Naive thymus-derived CD4-positive, alpha-beta T cell (primary cell): ENCODE measurements at regions not wholly inside any gene's neighbourhood (a gene's known extent, or its start where the extent isn't known, plus 50 kb on each side); places are given as distances from the start of the nearest gene placed in this dataset.
A peak's percentile ranks its signal among the peaks of the same experiment; 100 is the strongest.

Experiments
- ATAC-seq: fragments of 150-1000 bp; cut with Tn5 transposase; 2 replicates; pipeline ENCODE4 v1.10.0; 2021; ENCODE audit warnings: mild to moderate bottlenecking, moderate library complexity
- CTCF ChIA-PET: fragments of 350-600 bp; sonication (Branson Sonifier 250); formaldehyde crosslinking; loops from one replicate; lab custom pipeline; 2021; ENCODE audit warnings: antibody characterized with exemption; lab: Charles Lee
- POLR2A ChIA-PET: fragments of 350-600 bp; sonication (Branson Sonifier 250); formaldehyde crosslinking; loops from one replicate; lab custom pipeline; 2021; ENCODE audit warnings: antibody characterized with exemption, inconsistent platforms; lab: Charles Lee
- DNase-seq, 9 donors: peaks; one replicate each; pipeline versions ENCODE4 v3.0.0 to v3.0.0-alpha.2; 2020 to 2022; ENCODE audit warnings: mixed read lengths in 1 of 9
- H3K27ac ChIP-seq: one replicate; pipeline ENCODE4 v1.7.0; 2013; ENCODE audit warnings: mild to moderate bottlenecking, low read depth, low read length, moderate library complexity
- H3K27me3 ChIP-seq, 2 donors: one replicate each; pipeline ENCODE4 v1.7.0; 2013; ENCODE audit warnings: low read length in 2 of 2, mild to moderate bottlenecking in 2 of 2, moderate library complexity in 2 of 2; ENCODE audit not compliant: control insufficient read depth in 2 of 2, insufficient read depth in 2 of 2
- H3K36me3 ChIP-seq, 3 experiments: 1 replicate in 2 of 3; 2 replicates in 1 of 3; pipeline ENCODE4 v1.7.0; 2013; ENCODE audit warnings: low read length in 3 of 3, mild to moderate bottlenecking in 3 of 3, moderate library complexity in 1 of 3; ENCODE audit not compliant: insufficient read depth in 3 of 3, control insufficient read depth in 2 of 3
- H3K4me1 ChIP-seq, 2 donors: one replicate each; pipeline ENCODE4 v1.7.0; 2013; ENCODE audit warnings: low read length in 2 of 2, mild to moderate bottlenecking in 2 of 2, moderate library complexity in 1 of 2; ENCODE audit not compliant: control insufficient read depth in 2 of 2, insufficient read depth in 2 of 2
- H3K4me3 ChIP-seq: 2 replicates; pipeline ENCODE4 v1.7.0; 2013; ENCODE audit warnings: mild to moderate bottlenecking, low read length
- H3K9me3 ChIP-seq, 3 experiments: 1 replicate in 2 of 3; 2 replicates in 1 of 3; pipeline ENCODE4 v1.7.0; 2013; ENCODE audit warnings: low read length in 3 of 3; ENCODE audit not compliant: control insufficient read depth in 2 of 3
- H3K27ac Mint-ChIP-seq, 9 donors: one replicate each; pipeline ENCODE4 v1.8.0; 2020 to 2022; ENCODE audit warnings: mixed read lengths in 9 of 9, mild to moderate bottlenecking in 8 of 9, moderate library complexity in 5 of 9, inconsistent platforms in 2 of 9
- H3K27me3 Mint-ChIP-seq, 5 donors: one replicate each; pipeline ENCODE4 v1.8.0; 2021 to 2022; ENCODE audit warnings: mixed read lengths in 5 of 5, mild to moderate bottlenecking in 1 of 5
- H3K36me3 Mint-ChIP-seq, 5 donors: one replicate each; pipeline ENCODE4 v1.8.0; 2020 to 2022; ENCODE audit warnings: mixed read lengths in 5 of 5, mild to moderate bottlenecking in 3 of 5, inconsistent platforms in 1 of 5
- H3K4me1 Mint-ChIP-seq, 7 donors: one replicate each; pipeline ENCODE4 v1.8.0; 2020 to 2022; ENCODE audit warnings: mixed read lengths in 7 of 7, mild to moderate bottlenecking in 3 of 7, inconsistent platforms in 1 of 7
- H3K4me3 Mint-ChIP-seq, 10 donors: one replicate each; pipeline ENCODE4 v1.8.0; 2020 to 2022; ENCODE audit warnings: mild to moderate bottlenecking in 10 of 10, mixed read lengths in 10 of 10, moderate library complexity in 6 of 10, inconsistent platforms in 2 of 10
- H3K9me3 Mint-ChIP-seq, 11 donors: one replicate each; pipeline ENCODE4 v1.8.0; 2020 to 2022; ENCODE audit warnings: mixed read lengths in 11 of 11, mild to moderate bottlenecking in 4 of 11, inconsistent platforms in 1 of 11, moderate library complexity in 1 of 11
- intact Hi-C, 2 donors: fragments of 100-400 bp; cut with micrococcal nuclease; formaldehyde crosslinking; loops; one replicate each; pipeline ENCODE4 v1.15.1; 2023

DNA sequence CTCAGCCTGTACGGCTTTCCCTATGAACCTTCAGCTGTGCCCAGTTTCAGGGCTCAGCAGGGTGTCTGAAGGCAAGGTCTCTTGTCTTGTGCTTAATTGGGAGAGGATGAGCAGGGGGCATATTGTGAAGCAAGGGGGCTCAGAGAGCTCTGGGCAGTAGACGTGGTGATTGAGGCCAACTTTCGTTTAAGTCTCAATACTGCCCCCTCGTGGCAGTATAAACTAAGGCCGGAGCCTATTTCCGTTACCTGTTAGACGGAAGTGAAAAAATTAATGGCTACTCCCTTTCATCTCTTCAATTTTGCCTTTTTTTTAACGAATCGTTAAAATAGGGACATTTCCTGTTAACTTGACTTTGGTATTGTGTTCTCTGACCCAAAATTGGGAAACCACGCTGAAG, 193.4 kb downstream of the TDRD15 start:
- H3K27me3 ChIP-seq: no peaks in the 10 kb centered on the region
- H3K4me1 ChIP-seq: no peaks in the 10 kb centered on the region
- POLR2A ChIA-PET: no interaction called here
- peaks cover 0 to 1% (median 0%) of the 10 kb centered on the region in 7 donors for H3K4me1 Mint-ChIP-seq
- no peak overlapping the region for H3K27ac ChIP-seq
- H3K4me3 ChIP-seq: no peak overlapping the region
- CTCF ChIA-PET: no interaction called here
- H3K4me3 Mint-ChIP-seq: no peak overlapping the region
- H3K9me3 Mint-ChIP-seq: peaks cover 0 to 10% (median 0%) of the 10 kb centered on the region in 11 donors
- H3K27me3 Mint-ChIP-seq: peaks cover 0 to 12% (median 0%) of the 10 kb centered on the region in 5 donors
- ATAC-seq (peak; percentile 38), DNase-seq (no peak)
- H3K27ac Mint-ChIP-seq: no peak overlapping the region
- no peaks in the 10 kb centered on the region for H3K36me3 Mint-ChIP-seq
- no peaks in the 10 kb centered on the region for H3K36me3 ChIP-seq
- H3K9me3 ChIP-seq: no peaks in the 10 kb centered on the region
- intact Hi-C loops: loop anchor here (1.0 to 10.0 kb wide), 3 partner anchors 274 to 655 kb away; partner anchors contain the start of gene GDF7 (in 1 of the 2)

DNA sequence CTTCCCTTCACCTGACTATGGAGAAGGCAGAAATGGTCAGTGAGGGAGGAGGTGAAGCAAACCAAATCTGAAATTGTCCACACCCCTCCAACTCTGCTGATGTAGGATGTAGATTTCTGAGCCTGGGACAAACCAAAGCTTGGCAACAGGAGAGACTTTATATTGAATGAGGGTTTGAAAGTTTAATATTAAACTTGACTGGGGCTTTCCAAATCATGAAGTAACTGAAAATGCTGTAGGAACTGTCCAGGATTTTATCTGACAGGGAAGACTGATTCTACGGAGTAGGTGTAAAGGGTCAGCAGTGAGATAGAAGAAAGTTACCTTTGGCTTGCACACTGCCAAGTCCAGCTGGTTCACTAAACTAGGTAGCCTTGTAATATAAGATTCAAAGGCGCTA, 194.5 kb downstream of the TDRD15 start:
- H3K27ac Mint-ChIP-seq: no peak overlapping the region
- Histone ChIP-seq H3K4me1 (no peaks in the 10 kb centered on the region), H3K36me3 (no peaks in the 10 kb centered on the region), H3K4me3 (no peak overlapping the region), H3K27ac (no peak overlapping the region), H3K9me3 (no peaks in the 10 kb centered on the region), H3K27me3 (no peaks in the 10 kb centered on the region)
- POLR2A ChIA-PET: no interaction called here
- peaks cover 0 to 5% (median 0%) of the 10 kb centered on the region in 11 donors for H3K9me3 Mint-ChIP-seq
- H3K4me3 Mint-ChIP-seq: no peak overlapping the region
- H3K36me3 Mint-ChIP-seq: no peaks in the 10 kb centered on the region
- H3K4me1 Mint-ChIP-seq: peaks cover 0 to 1% (median 0%) of the 10 kb centered on the region in 7 donors
- intact Hi-C loops: loop anchor here (5.0 to 10.0 kb wide), 2 partner anchors 653 to 656 kb away; partner anchors contain the start of gene GDF7 (in 1 of the 2)
- ATAC-seq (no peak), DNase-seq (no peak)
- CTCF ChIA-PET: no interaction called here
- peaks cover 0 to 12% (median 0%) of the 10 kb centered on the region in 5 donors for H3K27me3 Mint-ChIP-seq

DNA sequence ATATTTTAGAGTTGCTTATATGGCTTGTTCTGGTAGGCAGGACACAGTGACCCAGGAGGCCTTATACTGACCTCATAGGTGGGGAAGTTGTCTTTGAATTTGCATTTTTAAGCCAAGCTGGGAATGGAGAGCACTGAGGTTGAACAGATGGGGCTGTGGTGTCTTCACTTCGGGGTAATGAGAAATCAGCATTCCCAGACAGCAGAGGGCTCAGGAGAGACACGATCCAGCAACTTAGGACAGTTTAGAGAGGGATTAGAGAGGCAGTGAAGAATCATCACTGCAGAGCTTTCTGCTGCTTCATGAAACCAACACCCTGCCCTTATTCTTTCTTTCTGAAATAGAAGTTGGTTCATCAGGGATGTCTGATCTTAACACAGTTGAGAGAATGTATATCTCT, 202.4 kb downstream of the TDRD15 start:
- no peak overlapping the region for H3K27ac ChIP-seq
- H3K9me3 ChIP-seq: no peaks in the 10 kb centered on the region
- CTCF ChIA-PET: no interaction called here
- peaks cover 0 to 13% (median 2%) of the 10 kb centered on the region in 11 donors for H3K9me3 Mint-ChIP-seq
- no peaks in the 10 kb centered on the region for H3K4me1 ChIP-seq
- H3K27me3 ChIP-seq: no peaks in the 10 kb centered on the region
- intact Hi-C loops: no loop called here
- peaks cover 0 to 8% (median 6%) of the 10 kb centered on the region in 5 donors for H3K27me3 Mint-ChIP-seq
- POLR2A ChIA-PET: no interaction called here
- no peak overlapping the region for H3K27ac Mint-ChIP-seq
- no peaks in the 10 kb centered on the region for H3K4me1 Mint-ChIP-seq
- no peaks in the 10 kb centered on the region for H3K36me3 Mint-ChIP-seq
- no peak overlapping the region for H3K4me3 Mint-ChIP-seq
- H3K4me3 ChIP-seq: no peak overlapping the region
- H3K36me3 ChIP-seq: no peaks in the 10 kb centered on the region
- no peak for DNase-seq
- no peak for ATAC-seq

DNA sequence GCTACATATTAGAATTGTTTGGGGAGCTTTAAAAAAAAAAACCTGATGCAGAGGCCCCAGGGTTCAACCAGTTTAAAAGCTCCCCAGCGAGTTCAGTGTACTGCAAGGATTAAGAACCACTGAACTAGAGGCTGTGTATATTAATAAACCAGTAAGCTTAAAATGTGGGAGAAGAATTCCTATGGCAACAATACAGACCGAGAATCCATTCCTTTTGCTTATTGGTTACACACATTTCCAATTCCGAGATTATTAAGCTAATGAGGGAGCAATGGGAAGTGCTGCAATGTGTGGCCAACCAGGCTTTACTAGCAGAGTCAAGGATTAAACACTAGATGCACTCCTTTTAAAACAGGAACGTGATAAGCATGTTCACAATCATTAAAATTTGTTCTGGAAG, 204.4 kb downstream of the TDRD15 start:
- intact Hi-C loops: no loop called here
- CTCF ChIA-PET: no interaction called here
- H3K27me3 Mint-ChIP-seq: peaks cover 0 to 8% (median 6%) of the 10 kb centered on the region in 5 donors

DNA sequence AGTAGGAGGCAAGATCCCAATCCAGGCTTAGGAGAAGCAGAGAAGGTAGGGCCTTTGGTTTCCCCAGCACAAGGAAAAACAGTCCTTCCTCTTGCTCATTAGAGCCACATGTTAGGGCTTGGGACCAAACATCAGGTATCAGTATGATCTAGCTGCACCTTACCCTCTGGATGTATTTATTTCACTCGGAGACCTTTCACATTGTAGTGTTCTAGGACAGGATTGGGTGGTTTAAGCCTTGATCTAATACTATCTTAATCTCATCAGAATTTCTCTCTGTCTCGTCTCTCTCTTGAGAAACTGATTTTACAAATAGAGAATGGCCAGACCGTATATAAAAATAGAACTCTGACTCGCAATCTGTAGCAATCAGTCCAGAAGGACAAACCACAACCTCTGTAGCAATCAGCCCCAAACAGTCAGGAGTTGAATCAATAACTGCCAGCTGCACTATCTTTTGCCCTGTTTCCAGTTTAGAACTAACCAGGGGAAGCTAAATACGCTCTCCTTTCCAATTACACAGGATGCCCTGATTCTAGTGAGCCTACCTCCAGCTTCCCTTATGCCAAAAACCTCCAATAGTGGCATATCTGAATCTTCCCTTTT, 207.1 kb downstream of the TDRD15 start:
- H3K27ac ChIP-seq: no peak overlapping the region

More for the DNA sequence above, 204.4 kb downstream of the TDRD15 start:
- Histone ChIP-seq H3K9me3 (no peaks in the 10 kb centered on the region), H3K27me3 (no peaks in the 10 kb centered on the region), H3K4me3 (no peak overlapping the region), H3K27ac (no peak overlapping the region), H3K4me1 (no peaks in the 10 kb centered on the region), H3K36me3 (no peaks in the 10 kb centered on the region)
- ATAC-seq (no peak), DNase-seq (no peak)
- Mint-ChIP-seq H3K4me1 (peaks cover 0 to 3% (median 0%) of the 10 kb centered on the region in 7 donors), H3K27ac (no peak overlapping the region), H3K4me3 (no peak overlapping the region), H3K36me3 (no peaks in the 10 kb centered on the region), H3K9me3 (peaks cover 0 to 13% (median 0%) of the 10 kb centered on the region in 11 donors)
- POLR2A ChIA-PET: no interaction called here

DNA sequence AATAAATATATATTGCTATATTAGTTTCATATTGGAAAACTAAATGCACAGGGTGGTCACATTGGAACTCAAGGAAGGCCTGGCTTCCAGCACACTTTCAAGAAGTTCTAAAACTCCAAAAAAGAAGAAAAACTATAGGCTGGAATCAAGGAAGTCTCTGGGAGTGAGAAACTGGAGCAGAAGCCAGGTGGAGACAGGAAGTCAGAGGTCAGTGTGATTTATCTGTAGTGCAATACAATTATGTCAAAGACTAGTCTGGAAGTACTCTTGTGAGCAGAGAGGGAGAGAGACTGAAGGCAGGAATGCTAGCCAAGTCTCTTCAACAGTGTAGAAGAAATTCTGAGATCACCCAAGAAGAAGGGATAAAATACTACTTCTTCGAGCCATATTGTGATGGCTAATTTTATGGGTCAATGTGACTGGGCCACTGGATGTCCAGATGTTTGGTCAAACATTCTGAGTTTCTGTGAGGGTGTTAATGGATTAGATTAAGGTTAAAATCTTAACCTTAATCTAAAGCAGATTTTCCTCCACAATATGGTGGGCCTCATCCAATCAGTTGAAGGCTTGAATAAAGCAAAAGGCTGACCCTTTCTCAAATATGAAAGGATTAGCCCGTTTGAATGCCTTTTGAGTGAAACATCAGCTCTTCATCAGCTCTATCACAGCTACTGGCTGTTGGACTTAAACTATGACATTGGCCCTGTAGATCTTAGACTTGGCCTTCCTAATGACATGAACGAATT, 208.0 kb downstream of the TDRD15 start:
- H3K4me1 Mint-ChIP-seq: peaks cover 0 to 3% (median 0%) of the 10 kb centered on the region in 7 donors
- Histone ChIP-seq H3K9me3 (no peaks in the 10 kb centered on the region), H3K4me3 (no peak overlapping the region), H3K27ac (no peak overlapping the region), H3K36me3 (no peaks in the 10 kb centered on the region), H3K4me1 (no peaks in the 10 kb centered on the region), H3K27me3 (no peaks in the 10 kb centered on the region)
- H3K4me3 Mint-ChIP-seq: no peak overlapping the region
- DNase-seq (no peak), ATAC-seq (no peak)
- ChIA-PET CTCF (no interaction called here), POLR2A (no interaction called here)
- no peaks in the 10 kb centered on the region for H3K27me3 Mint-ChIP-seq
- no peak overlapping the region for H3K27ac Mint-ChIP-seq
- H3K36me3 Mint-ChIP-seq: no peaks in the 10 kb centered on the region
- peaks cover 0 to 4% (median 0%) of the 10 kb centered on the region in 11 donors for H3K9me3 Mint-ChIP-seq
- intact Hi-C loops: no loop called here

More for the DNA sequence above, 207.1 kb downstream of the TDRD15 start:
- ATAC-seq: no peak
- H3K4me3 ChIP-seq: no peak overlapping the region
- no peak for DNase-seq
- no peaks in the 10 kb centered on the region for H3K9me3 ChIP-seq
- no peaks in the 10 kb centered on the region for H3K36me3 Mint-ChIP-seq
- H3K4me1 Mint-ChIP-seq: peaks cover 0 to 3% (median 0%) of the 10 kb centered on the region in 7 donors
- no peaks in the 10 kb centered on the region for H3K27me3 ChIP-seq
- H3K9me3 Mint-ChIP-seq: peaks cover 0 to 6% (median 2%) of the 10 kb centered on the region in 11 donors
- H3K36me3 ChIP-seq: no peaks in the 10 kb centered on the region
- ChIA-PET CTCF (no interaction called here), POLR2A (no interaction called here)
- H3K4me1 ChIP-seq: no peaks in the 10 kb centered on the region
- H3K27ac Mint-ChIP-seq: no peak overlapping the region
- no peak overlapping the region for H3K4me3 Mint-ChIP-seq
- intact Hi-C loops: no loop called here
- H3K27me3 Mint-ChIP-seq: peaks cover 0 to 8% (median 5%) of the 10 kb centered on the region in 5 donors
